Neural cell (in vitro differentiated cells): ENCODE measurements at regions not wholly inside any gene's neighbourhood (a gene's known extent, or its start where the extent isn't known, plus 50 kb on each side); places are given as distances from the start of the nearest gene placed in this dataset.

Source experiments
- H2AFZ ChIP-seq: fragments of 200-600, 300-800 bp; sonication (generic), shearing (Covaris generic); 2 replicates; pipeline ENCODE4 v1.6.0; 2014; ENCODE audit warnings: low read depth, mild to moderate bottlenecking, antibody characterized with exemption, low read length, moderate library complexity
- H3F3A ChIP-seq: fragments of 200-600 bp; shearing (Covaris generic); 2 replicates; pipeline ENCODE4 v1.6.1; 2016; ENCODE audit warnings: mild to moderate bottlenecking, moderate library complexity, mixed read lengths, antibody characterized with exemption, low read length; ENCODE audit not compliant: insufficient read depth, poor library complexity, severe bottlenecking
- H3K27ac ChIP-seq: fragments of 200-600, 300-800 bp; sonication (generic), shearing (Covaris generic); 2 replicates; pipeline ENCODE4 v1.5.1; 2014; ENCODE audit warnings: mild to moderate bottlenecking, low read length, moderate library complexity
- H3K27me3 ChIP-seq: fragments of 300-800, 200-600 bp; sonication (generic), shearing (Covaris generic); 2 replicates; pipeline ENCODE4 v1.6.0; 2014; ENCODE audit warnings: mild to moderate bottlenecking, low read depth, low read length, moderate library complexity; ENCODE audit not compliant: insufficient read depth
- H3K36me3 ChIP-seq: fragments of 300-800, 200-600 bp; sonication (generic), shearing (Covaris generic); 2 replicates; pipeline ENCODE4 v1.5.1; 2014; ENCODE audit warnings: mild to moderate bottlenecking, antibody characterized with exemption, low read length, moderate library complexity; ENCODE audit not compliant: insufficient read depth
- H3K4me2 ChIP-seq: fragments of 300-800, 200-600 bp; sonication (generic), shearing (Covaris generic); 2 replicates; pipeline ENCODE4 v1.6.0; 2014; ENCODE audit warnings: mild to moderate bottlenecking, low read length
- H3K4me3 ChIP-seq: fragments of 300-800, 200-600 bp; sonication (generic), shearing (Covaris generic); 2 replicates; pipeline ENCODE4 v1.5.1; 2014; ENCODE audit warnings: mild to moderate bottlenecking, low read length, moderate library complexity
- H3K79me2 ChIP-seq: fragments of 200-600 bp; shearing (Covaris generic); replicated peaks from 2 replicates; pipeline ENCODE4 v1.6.0; 2014; ENCODE audit warnings: mild to moderate bottlenecking, low read length, moderate library complexity; ENCODE audit not compliant: insufficient read depth
- H3K9ac ChIP-seq: fragments of 300-800, 200-600 bp; sonication (generic), shearing (Covaris generic); 2 replicates; pipeline ENCODE4 v1.6.1; 2016; ENCODE audit warnings: mild to moderate bottlenecking, low read length, mixed read lengths
- H3K9me2 ChIP-seq: fragments of 200-600 bp; shearing (Covaris generic); 2 replicates; pipeline ENCODE4 v1.6.1; 2016; ENCODE audit warnings: mild to moderate bottlenecking, low read length, mixed read lengths; ENCODE audit not compliant: insufficient read depth
- H3K9me3 ChIP-seq: fragments of 200-600, 300-800 bp; sonication (generic), shearing (Covaris generic); 2 replicates; pipeline ENCODE4 v1.6.1; 2016; ENCODE audit warnings: mild to moderate bottlenecking, mixed run types, low read length, moderate library complexity, mixed read lengths
- H4K20me1 ChIP-seq: fragments of 200-600 bp; shearing (Covaris generic); 2 replicates; pipeline ENCODE4 v1.6.1; 2016; ENCODE audit warnings: mild to moderate bottlenecking, mixed run types; ENCODE audit not compliant: insufficient read depth
- CTCF ChIP-seq: fragments of 450-650 bp; IDR thresholded peaks from 2 replicates; pipeline ENCODE4 v1.5.1; 2014; ENCODE audit warnings: antibody characterized with exemption, mild to moderate bottlenecking, moderate library complexity; ENCODE audit not compliant: poor library complexity, severe bottlenecking
- EP300 ChIP-seq: fragments of 450-650 bp; conservative IDR thresholded peaks from 2 replicates; pipeline ENCODE4 v1.6.1; 2014; ENCODE audit warnings: antibody characterized with exemption, mild to moderate bottlenecking, moderate library complexity; ENCODE audit not compliant: poor library complexity, severe bottlenecking
- EZH2 ChIP-seq: fragments of 200-600, 300-800 bp; shearing (Covaris generic), sonication (generic); IDR thresholded peaks from 2 replicates; pipeline ENCODE4 v1.6.1; 2014; ENCODE audit warnings: antibody characterized with exemption, low read length, borderline replicate concordance, mild to moderate bottlenecking; ENCODE audit not compliant: insufficient read depth, poor library complexity, severe bottlenecking
- MXI1 ChIP-seq: fragments of 450-650 bp; conservative IDR thresholded peaks from 2 replicates; pipeline ENCODE4 v1.6.1; 2014; ENCODE audit warnings: antibody characterized with exemption, mild to moderate bottlenecking; ENCODE audit not compliant: poor library complexity, severe bottlenecking
- POLR2AphosphoS5 ChIP-seq: IDR thresholded peaks from 2 replicates; pipeline ENCODE4 v1.6.1; 2012
- RAD21 ChIP-seq: fragments of 450-650 bp; conservative IDR thresholded peaks from 2 replicates; pipeline ENCODE4 v1.6.1; 2014; ENCODE audit warnings: antibody characterized with exemption, mild to moderate bottlenecking, moderate library complexity
- SMC3 ChIP-seq: fragments of 450-650 bp; conservative IDR thresholded peaks from 2 replicates; pipeline ENCODE4 v1.6.1; 2014; ENCODE audit warnings: antibody characterized with exemption, mild to moderate bottlenecking, moderate library complexity; ENCODE audit not compliant: poor library complexity
- TAF1 ChIP-seq: IDR thresholded peaks from 2 replicates; pipeline ENCODE4 v1.6.1; 2012; ENCODE audit warnings: low read depth
- TF ChIP-seq, protein P1 (sequence below): IDR thresholded peaks from 2 replicates; pipeline ENCODE4 v1.6.1; 2012; ENCODE audit warnings: borderline replicate concordance

DNA sequence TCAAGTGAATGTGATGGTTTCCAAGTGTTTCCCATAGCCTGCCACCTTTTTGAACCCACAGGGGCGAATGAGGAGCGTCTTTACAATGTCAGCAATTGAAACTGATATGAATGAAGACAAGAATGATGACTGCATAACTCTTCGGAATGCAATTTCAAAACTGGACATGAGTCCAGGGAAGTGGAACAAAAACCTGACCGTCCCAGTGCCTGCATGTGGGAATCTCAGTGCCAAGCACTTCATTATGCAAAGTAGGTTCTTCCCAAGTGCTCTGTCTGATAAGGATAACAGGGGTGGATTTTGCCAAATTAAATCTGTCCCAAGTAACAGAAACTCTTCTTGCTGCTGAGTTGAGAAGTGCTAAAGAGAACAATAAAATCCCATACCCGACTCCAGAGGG is 243.8 kb upstream of the ADAMTS16 start:
- Histone ChIP-seq H3K4me3 (no peak overlapping the region), H3K4me2 (no peak overlapping the region), H3F3A (no peaks in the 10 kb centered on the region), H3K9me3 (no peaks in the 10 kb centered on the region), H3K27me3 (no peaks in the 10 kb centered on the region), H3K79me2 (no peaks in the 10 kb centered on the region), H3K27ac (no peak overlapping the region), H3K9ac (no peak overlapping the region), H3K36me3 (no peaks in the 10 kb centered on the region), H2AFZ (no peak overlapping the region), H4K20me1 (no peaks in the 10 kb centered on the region), H3K9me2 (no peaks in the 10 kb centered on the region)
- TF ChIP-seq EZH2 (no peak), RAD21 (no peak), SMC3 (no peak), CTCF (no peak), MXI1 (no peak), POLR2AphosphoS5 (no peak), TAF1 (no peak), EP300 (no peak)
- TF ChIP-seq, protein P1, sequence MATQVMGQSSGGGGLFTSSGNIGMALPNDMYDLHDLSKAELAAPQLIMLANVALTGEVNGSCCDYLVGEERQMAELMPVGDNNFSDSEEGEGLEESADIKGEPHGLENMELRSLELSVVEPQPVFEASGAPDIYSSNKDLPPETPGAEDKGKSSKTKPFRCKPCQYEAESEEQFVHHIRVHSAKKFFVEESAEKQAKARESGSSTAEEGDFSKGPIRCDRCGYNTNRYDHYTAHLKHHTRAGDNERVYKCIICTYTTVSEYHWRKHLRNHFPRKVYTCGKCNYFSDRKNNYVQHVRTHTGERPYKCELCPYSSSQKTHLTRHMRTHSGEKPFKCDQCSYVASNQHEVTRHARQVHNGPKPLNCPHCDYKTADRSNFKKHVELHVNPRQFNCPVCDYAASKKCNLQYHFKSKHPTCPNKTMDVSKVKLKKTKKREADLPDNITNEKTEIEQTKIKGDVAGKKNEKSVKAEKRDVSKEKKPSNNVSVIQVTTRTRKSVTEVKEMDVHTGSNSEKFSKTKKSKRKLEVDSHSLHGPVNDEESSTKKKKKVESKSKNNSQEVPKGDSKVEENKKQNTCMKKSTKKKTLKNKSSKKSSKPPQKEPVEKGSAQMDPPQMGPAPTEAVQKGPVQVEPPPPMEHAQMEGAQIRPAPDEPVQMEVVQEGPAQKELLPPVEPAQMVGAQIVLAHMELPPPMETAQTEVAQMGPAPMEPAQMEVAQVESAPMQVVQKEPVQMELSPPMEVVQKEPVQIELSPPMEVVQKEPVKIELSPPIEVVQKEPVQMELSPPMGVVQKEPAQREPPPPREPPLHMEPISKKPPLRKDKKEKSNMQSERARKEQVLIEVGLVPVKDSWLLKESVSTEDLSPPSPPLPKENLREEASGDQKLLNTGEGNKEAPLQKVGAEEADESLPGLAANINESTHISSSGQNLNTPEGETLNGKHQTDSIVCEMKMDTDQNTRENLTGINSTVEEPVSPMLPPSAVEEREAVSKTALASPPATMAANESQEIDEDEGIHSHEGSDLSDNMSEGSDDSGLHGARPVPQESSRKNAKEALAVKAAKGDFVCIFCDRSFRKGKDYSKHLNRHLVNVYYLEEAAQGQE = no peak

DNA sequence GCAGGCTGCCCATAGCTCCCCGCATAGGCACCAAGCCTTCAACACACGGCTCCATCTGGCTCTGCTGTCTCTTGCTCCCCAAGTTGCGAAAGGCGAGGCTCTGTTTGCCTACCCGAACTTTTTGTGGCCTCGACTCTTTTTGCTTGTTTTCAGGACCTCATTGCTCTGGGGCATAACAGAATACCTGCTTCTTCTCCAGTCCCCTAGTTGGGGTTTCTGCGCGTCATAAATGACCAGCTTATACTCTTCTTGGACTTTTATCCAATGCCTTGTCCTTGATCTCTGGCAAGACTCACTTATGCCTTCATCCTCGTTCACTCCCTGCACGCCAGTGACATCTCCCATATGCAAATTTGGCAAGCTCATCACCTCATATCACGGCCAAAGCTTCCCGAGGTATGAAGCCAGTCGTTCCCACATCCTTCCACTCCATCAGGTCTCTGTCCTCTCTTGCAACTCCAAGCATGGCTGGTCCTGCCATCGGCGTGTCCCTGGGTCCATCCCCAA is 238.8 kb upstream of the ADAMTS16 start:
- TF ChIP-seq, protein P1 = no peak
- no peak for TF ChIP-seq SMC3
- TF ChIP-seq CTCF = no peak
- TF ChIP-seq TAF1 = no peak
- no peak for TF ChIP-seq EZH2
- no peak for TF ChIP-seq POLR2AphosphoS5
- TF ChIP-seq EP300 = no peak
- TF ChIP-seq RAD21 = no peak
- no peak for TF ChIP-seq MXI1
- Histone ChIP-seq H3K79me2 (no peaks in the 10 kb centered on the region), H4K20me1 (no peaks in the 10 kb centered on the region), H3K4me2 (no peak overlapping the region), H2AFZ (no peak overlapping the region), H3F3A (no peaks in the 10 kb centered on the region), H3K9ac (no peak overlapping the region), H3K36me3 (no peaks in the 10 kb centered on the region), H3K9me2 (no peaks in the 10 kb centered on the region), H3K27me3 (no peaks in the 10 kb centered on the region), H3K27ac (no peak overlapping the region), H3K4me3 (no peak overlapping the region), H3K9me3 (no peaks in the 10 kb centered on the region)
